Tibial artery (tissue), 4 donors: ENCODE measurements at regions not wholly inside any gene's neighbourhood (a gene's known extent, or its start where the extent isn't known, plus 50 kb on each side); places are given as distances from the start of the nearest gene placed in this dataset.

Experiments
- DNase-seq, 2 donors: peaks; one replicate each; pipeline ENCODE4 v3.0.0-alpha.2; 2019
- H3K27ac ChIP-seq, 2 donors: fragments of 200-600 bp; sonication (generic) in 1 of 2; 1 replicate in 1 of 2; 2 replicates in 1 of 2; pipeline ENCODE4 v1.5.1; 2018 to 2019; ENCODE audit warnings: mild to moderate bottlenecking in 1 of 2
- H3K27me3 ChIP-seq, 2 donors: fragments of 200-600 bp; sonication (generic) in 1 of 2; one replicate each; pipeline versions ENCODE4 v1.5.1 to v1.6.0; 2016 to 2019
- H3K36me3 ChIP-seq, 3 donors: fragments of 200-600 bp; sonication (generic) in 2 of 3; one replicate each; pipeline ENCODE4 v1.5.1; 2016 to 2019; ENCODE audit warnings: mild to moderate bottlenecking in 2 of 3
- H3K4me1 ChIP-seq, 4 donors: fragments of 200-600 bp; sonication (generic) in 2 of 4; 1 replicate in 3 of 4; 2 replicates in 1 of 4; pipeline ENCODE4 v1.5.1; 2016 to 2019
- H3K4me3 ChIP-seq, 2 donors: fragments of 200-600 bp; sonication (generic) in 1 of 2; 1 replicate in 1 of 2; 2 replicates in 1 of 2; pipeline ENCODE4 v1.5.1; 2018 to 2019; ENCODE audit warnings: mild to moderate bottlenecking in 2 of 2
- H3K9me3 ChIP-seq, 3 donors: fragments of 200-600 bp; sonication (generic) in 1 of 3; one replicate each; pipeline ENCODE4 v1.5.1; 2016 to 2019
- CTCF ChIP-seq, 2 experiments: fragments of 200-600 bp in 1 of 2; fragments of 450-650 bp in 1 of 2; IDR thresholded peaks; one replicate each; pipeline ENCODE4 v1.5.1; 2017 to 2019; ENCODE audit warnings: antibody characterized with exemption in 2 of 2, mild to moderate bottlenecking in 1 of 2, moderate library complexity in 1 of 2
- intact Hi-C: fragments of 100-400 bp; cut with DNase I; formaldehyde crosslinking; loops from one replicate; pipeline ENCODE4 v1.15.0; 2023; ENCODE audit warnings: low total_unique reads

DNA sequence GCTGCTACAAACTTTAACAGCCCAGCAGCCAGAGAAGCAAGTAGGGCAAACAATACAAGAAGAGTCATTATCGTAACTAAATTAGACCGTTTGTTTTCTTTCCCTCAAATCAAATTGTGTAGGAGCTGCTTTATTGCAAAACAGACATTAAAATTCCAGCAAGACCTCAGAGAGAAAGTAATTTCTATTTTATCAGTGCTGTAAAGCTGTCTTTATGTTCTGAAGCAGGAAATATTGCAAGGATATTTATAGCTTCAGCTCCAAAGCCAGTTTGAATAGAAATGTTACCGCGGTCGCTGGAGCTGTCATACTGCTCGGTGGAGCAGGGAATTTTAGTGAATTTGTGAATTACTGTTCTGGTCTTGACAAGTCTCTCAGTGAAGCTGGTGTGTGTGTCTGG lies 503.8 kb upstream of the PLXNA2 start:
- Histone ChIP-seq H3K27ac (no peak overlapping the region), H3K4me1 (no peaks in the 10 kb centered on the region), H3K36me3 (no peaks in the 10 kb centered on the region), H3K4me3 (no peak overlapping the region), H3K9me3 (no peaks in the 10 kb centered on the region), H3K27me3 (no peaks in the 10 kb centered on the region)
- DNase-seq, result no peak
- no peak for TF ChIP-seq CTCF (IDR thresholded peaks at IDR 0.05)
- intact Hi-C loops, result no loop called here

GRCh38 chr1:208748387-208749165 lies 504.4 kb upstream of the PLXNA2 start:
- intact Hi-C loops, result no loop called here
- no peak overlapping the region for H3K27ac ChIP-seq
- no peaks in the 10 kb centered on the region for H3K27me3 ChIP-seq
- DNase-seq, result no peak
- TF ChIP-seq CTCF (IDR thresholded peaks at IDR 0.05), result no peak
- H3K9me3 ChIP-seq, result no peaks in the 10 kb centered on the region
- no peaks in the 10 kb centered on the region for H3K4me1 ChIP-seq
- H3K4me3 ChIP-seq, result no peak overlapping the region
- H3K36me3 ChIP-seq, result no peaks in the 10 kb centered on the region

- Histone ChIP-seq H3K4me3 (no peak overlapping the region), H3K36me3 (no peaks in the 10 kb centered on the region), H3K4me1 (peaks cover 0 to 2% (median 0%) of the 10 kb centered on the region in 4 donors), H3K9me3 (no peaks in the 10 kb centered on the region), H3K27me3 (no peaks in the 10 kb centered on the region), H3K27ac (no peak overlapping the region)
- intact Hi-C loops, result no loop called here
- no peak for TF ChIP-seq CTCF (IDR thresholded peaks at IDR 0.05)
- DNase-seq, result no peak
These were observed 512.3 kb upstream of the PLXNA2 start for GRCh38 chr1:208756339-208756981.

GRCh38 chr1:208757846-208758245 lies 513.7 kb upstream of the PLXNA2 start:
- Histone ChIP-seq H3K9me3 (no peaks in the 10 kb centered on the region), H3K27me3 (no peaks in the 10 kb centered on the region), H3K4me3 (no peak overlapping the region), H3K27ac (no peak overlapping the region), H3K36me3 (no peaks in the 10 kb centered on the region), H3K4me1 (peaks cover 0 to 2% (median 0%) of the 10 kb centered on the region in 4 donors)
- DNase-seq, result no peak
- intact Hi-C loops, result no loop called here
- TF ChIP-seq CTCF (IDR thresholded peaks at IDR 0.05), result no peak

- no peak for DNase-seq
- intact Hi-C loops, result no loop called here
- TF ChIP-seq CTCF (IDR thresholded peaks at IDR 0.05), result no peak
These were observed 515.1 kb upstream of the PLXNA2 start for GRCh38 chr1:208759255-208759654.

More at GRCh38 chr1:208759255-208759654, 515.1 kb upstream of the PLXNA2 start:
- H3K4me1 ChIP-seq, result peaks cover 0 to 2% (median 0%) of the 10 kb centered on the region in 4 donors
- H3K4me3 ChIP-seq, result no peak overlapping the region
- no peaks in the 10 kb centered on the region for H3K27me3 ChIP-seq
- H3K36me3 ChIP-seq, result no peaks in the 10 kb centered on the region
- H3K9me3 ChIP-seq, result no peaks in the 10 kb centered on the region
- H3K27ac ChIP-seq, result no peak overlapping the region
